T-helper 2 cell treated with Interferon-gamma antibody and Interleukin-4, amounts not matched to agents 5 μg/mL and 100 μg/mL, for 36 hours (primary cell): ENCODE measurements at regions not wholly inside any gene's neighbourhood (a gene's known extent, or its start where the extent isn't known, plus 50 kb on each side); places are given as distances from the start of the nearest gene placed in this dataset.

ENCODE experiments used
- DNase-seq: peaks from one replicate; pipeline ENCODE4 v3.0.0; 2021; ENCODE audit warnings: low spot score
- H3K27ac Mint-ChIP-seq: one replicate; pipeline ENCODE4 v1.8.0; 2021; ENCODE audit warnings: mild to moderate bottlenecking, mixed read lengths
- H3K27me3 Mint-ChIP-seq: one replicate; pipeline ENCODE4 v1.8.0; 2021; ENCODE audit warnings: low read depth, mixed read lengths
- H3K36me3 Mint-ChIP-seq: one replicate; pipeline ENCODE4 v1.8.0; 2021; ENCODE audit warnings: low read depth, mixed read lengths
- H3K4me1 Mint-ChIP-seq: one replicate; pipeline ENCODE4 v1.8.0; 2021; ENCODE audit warnings: low read depth, mixed read lengths
- H3K4me3 Mint-ChIP-seq: one replicate; pipeline ENCODE4 v1.8.0; 2022; ENCODE audit warnings: mild to moderate bottlenecking, moderate library complexity, mixed read lengths
- H3K9me3 Mint-ChIP-seq: one replicate; pipeline ENCODE4 v1.8.0; 2021; ENCODE audit warnings: mixed read lengths

DNA sequence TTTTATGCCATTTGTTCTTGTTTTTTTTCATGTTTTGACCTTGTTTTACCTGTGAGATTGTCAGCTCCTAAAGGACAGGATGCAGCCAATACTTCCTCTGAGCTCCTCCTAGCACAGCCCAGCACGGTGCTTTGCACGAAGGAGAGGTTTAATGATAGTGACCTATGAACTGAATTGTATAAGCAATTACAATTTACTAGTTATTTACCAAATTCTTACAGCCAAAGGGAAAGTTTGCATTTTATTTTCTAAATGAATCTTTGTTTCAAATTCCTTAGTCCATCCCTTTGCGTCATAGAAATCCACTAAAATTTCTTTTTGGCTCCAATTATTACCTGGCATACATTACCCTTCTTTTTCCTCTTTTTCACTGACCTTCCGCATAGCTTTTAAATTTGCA is 326.1 kb downstream of the TDRD15 start:
- H3K27me3 Mint-ChIP-seq: no peaks in the 10 kb centered on the region
- H3K36me3 Mint-ChIP-seq: no peaks in the 10 kb centered on the region
- DNase-seq: no peak
- no peaks in the 10 kb centered on the region for H3K4me1 Mint-ChIP-seq
- H3K4me3 Mint-ChIP-seq: no peak overlapping the region
- no peak overlapping the region for H3K27ac Mint-ChIP-seq
- H3K9me3 Mint-ChIP-seq: no peaks in the 10 kb centered on the region

DNA sequence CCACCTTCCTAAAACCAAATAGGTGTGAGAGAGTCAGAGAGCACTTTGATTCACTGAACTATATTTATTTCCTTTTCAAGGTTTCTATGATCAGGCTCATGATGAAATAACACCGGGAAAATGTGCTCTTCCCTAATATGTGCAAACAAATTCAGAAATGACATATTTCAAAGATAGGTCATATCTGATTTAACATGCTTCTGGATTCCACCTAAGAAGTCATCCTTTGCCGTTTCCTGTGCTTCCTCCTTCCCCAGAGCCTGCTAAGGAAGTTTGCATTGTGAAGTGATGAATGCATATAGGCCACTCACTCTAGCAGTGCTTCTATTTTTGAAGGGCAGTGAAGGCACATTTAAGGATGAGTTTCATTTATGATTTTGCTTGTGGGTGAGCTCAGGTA is 327.6 kb downstream of the TDRD15 start:
- H3K36me3 Mint-ChIP-seq: no peaks in the 10 kb centered on the region
- H3K4me3 Mint-ChIP-seq: no peak overlapping the region
- H3K9me3 Mint-ChIP-seq: no peaks in the 10 kb centered on the region
- no peak for DNase-seq
- H3K4me1 Mint-ChIP-seq: no peaks in the 10 kb centered on the region
- H3K27ac Mint-ChIP-seq: no peak overlapping the region
- H3K27me3 Mint-ChIP-seq: no peaks in the 10 kb centered on the region

DNA sequence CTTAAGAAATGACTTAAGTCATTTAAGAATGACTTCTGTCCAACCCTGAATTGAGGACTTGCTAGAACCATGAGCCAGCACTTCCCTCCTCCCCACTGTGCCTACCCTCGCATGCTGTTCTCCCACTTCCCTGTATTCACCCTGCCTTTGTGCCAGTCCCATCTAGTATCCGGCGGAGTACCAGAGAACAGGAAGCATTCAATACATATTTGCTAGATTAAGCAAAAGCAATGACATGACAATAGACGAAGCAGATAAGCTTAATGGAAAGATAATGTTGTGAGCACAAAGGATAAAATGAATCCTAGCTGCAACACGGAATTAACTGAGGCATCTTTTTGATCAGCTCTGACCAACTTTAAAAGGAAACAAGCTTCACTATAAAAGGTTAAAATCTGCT is 328.5 kb downstream of the TDRD15 start:
- no peak overlapping the region for H3K27ac Mint-ChIP-seq
- peaks cover 3% of the 10 kb centered on the region for H3K9me3 Mint-ChIP-seq
- no peaks in the 10 kb centered on the region for H3K4me1 Mint-ChIP-seq
- H3K4me3 Mint-ChIP-seq: no peak overlapping the region
- DNase-seq: no peak
- H3K36me3 Mint-ChIP-seq: no peaks in the 10 kb centered on the region
- no peaks in the 10 kb centered on the region for H3K27me3 Mint-ChIP-seq

DNA sequence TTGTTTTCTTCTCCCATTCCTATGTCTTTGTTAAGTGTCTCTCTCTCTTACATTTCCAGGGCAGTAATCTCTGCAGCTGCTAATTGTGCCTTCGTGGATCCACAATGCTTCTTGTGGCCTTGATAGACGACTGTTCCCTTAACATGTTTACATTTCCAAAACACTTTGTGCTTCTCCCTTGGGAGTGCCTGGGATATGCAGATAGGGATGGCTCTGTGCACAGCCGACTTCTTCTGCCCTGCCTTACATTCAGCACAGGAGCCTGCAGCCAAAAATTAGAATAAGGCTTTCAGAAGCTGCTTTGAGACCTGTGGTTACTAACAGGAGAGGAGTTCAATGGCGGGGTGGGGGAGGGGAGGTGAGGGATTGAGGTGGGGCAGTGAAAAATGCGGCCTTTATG is 328.9 kb downstream of the TDRD15 start:
- Mint-ChIP-seq H3K9me3 (peaks cover 3% of the 10 kb centered on the region), H3K27me3 (no peaks in the 10 kb centered on the region), H3K27ac (no peak overlapping the region), H3K36me3 (no peaks in the 10 kb centered on the region), H3K4me1 (no peaks in the 10 kb centered on the region), H3K4me3 (no peak overlapping the region)
- no peak for DNase-seq

DNA sequence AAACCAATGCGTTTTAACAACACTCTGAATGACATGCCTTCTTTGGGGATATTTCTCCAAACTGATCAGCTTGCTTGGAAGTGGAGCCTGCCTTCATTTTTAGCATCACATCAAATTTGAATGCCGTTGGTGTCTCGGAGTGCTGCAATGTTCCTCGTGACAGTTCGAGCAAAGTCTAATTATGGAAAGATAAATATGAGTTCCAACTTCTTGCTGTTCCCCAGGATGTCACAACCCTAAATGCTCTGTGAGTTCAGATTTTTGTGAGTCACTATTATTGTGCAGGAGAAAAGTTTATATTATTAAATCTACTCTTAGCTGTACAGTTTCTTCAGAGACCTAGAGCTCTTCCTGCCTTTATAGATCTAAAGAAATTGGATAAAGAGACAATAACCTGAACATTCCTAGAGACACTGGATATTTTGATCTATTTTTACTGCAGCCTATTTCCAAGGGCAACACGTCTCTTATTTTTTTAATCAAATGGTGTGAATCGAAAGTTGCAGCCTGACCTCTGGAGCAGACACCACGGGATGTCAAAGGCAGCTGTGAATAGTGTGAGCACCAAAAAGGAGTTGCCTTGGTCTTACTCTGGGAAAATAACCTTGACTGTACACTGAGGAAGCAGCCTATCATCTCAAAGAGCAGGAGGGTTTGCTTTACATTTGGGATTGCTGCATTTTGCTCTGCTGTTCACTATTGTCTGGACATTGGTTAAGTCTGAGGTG is 330.1 kb downstream of the TDRD15 start:
- H3K36me3 Mint-ChIP-seq: no peaks in the 10 kb centered on the region
- H3K27me3 Mint-ChIP-seq: no peaks in the 10 kb centered on the region
- no peaks in the 10 kb centered on the region for H3K4me1 Mint-ChIP-seq
- peaks cover 8% of the 10 kb centered on the region for H3K9me3 Mint-ChIP-seq
- DNase-seq: no peak
- H3K4me3 Mint-ChIP-seq: no peak overlapping the region
- no peak overlapping the region for H3K27ac Mint-ChIP-seq

DNA sequence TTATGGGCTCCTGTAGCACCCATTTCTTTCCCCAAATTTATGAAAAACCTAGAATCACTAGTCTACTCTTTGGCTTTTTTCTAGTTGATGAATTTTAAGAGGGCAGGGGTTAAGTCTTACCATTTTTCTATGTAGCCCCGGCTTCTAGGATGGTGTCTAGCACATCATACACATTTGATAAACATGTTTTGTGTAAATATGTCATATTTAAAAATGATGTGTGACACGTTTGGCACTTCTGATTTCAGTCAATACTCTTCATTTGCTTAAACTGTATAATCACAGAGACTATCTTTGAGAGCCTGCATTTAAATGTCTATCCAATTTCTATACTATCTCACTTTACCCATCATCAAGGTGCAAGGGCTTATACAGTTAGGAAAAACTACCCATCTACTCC is 331.1 kb downstream of the TDRD15 start:
- Mint-ChIP-seq H3K27ac (no peak overlapping the region), H3K27me3 (no peaks in the 10 kb centered on the region), H3K36me3 (no peaks in the 10 kb centered on the region), H3K4me3 (no peak overlapping the region), H3K4me1 (no peaks in the 10 kb centered on the region), H3K9me3 (peaks cover 15% of the 10 kb centered on the region)
- DNase-seq: no peak

DNA sequence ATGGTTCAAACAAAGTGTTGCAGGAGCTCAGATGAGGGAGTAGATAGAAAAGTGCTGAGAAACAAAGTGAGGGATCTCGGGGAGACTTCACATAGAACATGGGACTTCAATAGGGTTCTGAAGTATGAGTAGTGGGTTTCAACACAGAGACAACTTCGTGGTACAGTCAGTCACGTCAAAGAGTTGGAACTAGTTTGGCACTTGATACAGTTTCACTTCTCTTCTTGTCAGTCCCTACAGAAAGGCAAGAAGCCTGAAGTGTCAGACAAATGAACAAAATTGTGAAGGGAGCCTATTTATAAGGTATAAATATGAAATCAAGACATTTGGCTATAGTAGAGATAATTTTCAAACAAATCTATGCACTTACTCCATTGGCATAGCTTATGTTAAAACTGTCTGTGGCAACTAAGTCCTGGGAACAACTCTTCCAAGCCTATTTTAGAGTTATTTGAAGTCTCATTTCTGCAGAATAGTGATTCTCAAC is 338.0 kb downstream of the TDRD15 start:
- Mint-ChIP-seq H3K27me3 (no peaks in the 10 kb centered on the region), H3K4me1 (no peaks in the 10 kb centered on the region), H3K27ac (no peak overlapping the region), H3K9me3 (peaks cover 34% of the 10 kb centered on the region), H3K36me3 (no peaks in the 10 kb centered on the region), H3K4me3 (no peak overlapping the region)
- no peak for DNase-seq

DNA sequence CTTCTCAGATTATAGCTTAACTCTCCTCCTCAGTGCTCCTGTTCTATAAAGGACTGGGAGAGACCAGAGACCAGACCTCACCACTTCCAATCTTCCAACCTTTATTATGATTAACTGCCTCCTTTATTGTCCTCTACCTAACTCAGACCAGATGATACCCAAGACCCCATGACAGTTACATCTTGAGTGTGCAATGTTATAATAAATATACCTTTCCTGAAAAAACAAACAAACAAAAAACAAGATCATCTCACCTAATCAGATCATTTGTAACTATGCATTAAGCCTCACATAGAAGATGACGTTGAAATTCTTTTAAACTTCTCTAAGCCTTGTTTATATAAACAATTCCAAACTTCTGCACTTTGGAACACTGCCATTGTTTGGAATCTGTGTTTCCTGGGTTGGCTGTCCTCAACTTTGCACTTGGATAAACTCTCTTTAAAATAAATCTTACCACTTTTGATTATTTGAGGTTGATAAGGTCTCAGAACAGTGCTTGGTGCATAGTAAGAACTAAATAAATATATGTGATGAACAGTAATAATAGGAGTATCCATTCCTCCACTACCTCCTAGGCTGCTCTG is 342.7 kb downstream of the TDRD15 start:
- no peaks in the 10 kb centered on the region for H3K27me3 Mint-ChIP-seq
- H3K27ac Mint-ChIP-seq: no peak overlapping the region
- H3K9me3 Mint-ChIP-seq: peaks cover 18% of the 10 kb centered on the region
- no peaks in the 10 kb centered on the region for H3K4me1 Mint-ChIP-seq
- H3K36me3 Mint-ChIP-seq: no peaks in the 10 kb centered on the region
- no peak for DNase-seq
- H3K4me3 Mint-ChIP-seq: no peak overlapping the region

DNA sequence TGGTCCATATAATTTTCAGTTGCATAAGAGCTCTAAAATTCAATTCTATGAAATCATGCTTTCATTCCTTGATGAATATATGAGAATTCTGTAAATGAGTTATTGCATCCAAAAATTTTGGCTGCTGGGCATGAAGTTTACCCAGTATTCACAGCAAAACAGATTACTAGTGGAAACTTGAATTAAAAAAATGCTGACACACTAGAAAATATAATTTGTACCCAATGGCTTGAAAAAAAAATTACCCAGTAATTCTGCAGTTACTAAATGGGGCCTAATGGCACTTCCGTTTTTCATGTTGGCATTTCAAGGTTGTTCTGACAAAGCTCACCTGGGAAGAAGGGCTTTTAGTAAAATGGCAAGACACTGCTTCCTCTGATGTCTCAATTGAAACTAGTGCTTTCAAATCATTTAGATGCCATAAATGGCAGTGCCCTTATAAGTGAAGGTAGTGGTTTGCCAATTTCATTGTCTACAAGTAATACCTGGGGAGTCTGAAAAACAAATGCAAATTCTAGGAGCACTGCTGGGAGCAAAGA is 343.6 kb downstream of the TDRD15 start:
- H3K27ac Mint-ChIP-seq: no peak overlapping the region

DNA sequence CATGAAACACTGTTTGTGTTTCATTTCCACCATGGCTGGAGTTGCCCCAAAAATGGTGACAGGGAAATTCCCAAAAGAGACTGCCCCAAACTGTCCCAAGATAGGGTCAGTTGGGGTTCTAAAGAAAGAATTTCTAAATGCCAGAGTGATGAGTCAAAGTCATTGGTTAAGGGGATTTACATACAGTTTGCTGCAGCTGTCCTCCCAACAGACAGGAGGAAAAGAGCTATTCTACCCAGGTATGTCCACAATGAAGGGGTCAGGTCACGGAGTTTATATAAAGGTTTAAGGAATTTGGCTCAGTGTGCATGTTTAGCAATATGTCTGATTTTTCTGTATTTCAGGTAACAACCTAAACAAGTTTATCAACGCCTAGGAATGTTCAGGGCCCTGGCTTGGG is 344.1 kb downstream of the TDRD15 start:
- Mint-ChIP-seq H3K4me1 (no peaks in the 10 kb centered on the region), H3K9me3 (peaks cover 14% of the 10 kb centered on the region)

More for the DNA sequence above, 343.6 kb downstream of the TDRD15 start:
- no peaks in the 10 kb centered on the region for H3K4me1 Mint-ChIP-seq
- no peak for DNase-seq
- no peak overlapping the region for H3K4me3 Mint-ChIP-seq
- H3K27me3 Mint-ChIP-seq: no peaks in the 10 kb centered on the region
- peaks cover 14% of the 10 kb centered on the region for H3K9me3 Mint-ChIP-seq
- H3K36me3 Mint-ChIP-seq: no peaks in the 10 kb centered on the region

DNA sequence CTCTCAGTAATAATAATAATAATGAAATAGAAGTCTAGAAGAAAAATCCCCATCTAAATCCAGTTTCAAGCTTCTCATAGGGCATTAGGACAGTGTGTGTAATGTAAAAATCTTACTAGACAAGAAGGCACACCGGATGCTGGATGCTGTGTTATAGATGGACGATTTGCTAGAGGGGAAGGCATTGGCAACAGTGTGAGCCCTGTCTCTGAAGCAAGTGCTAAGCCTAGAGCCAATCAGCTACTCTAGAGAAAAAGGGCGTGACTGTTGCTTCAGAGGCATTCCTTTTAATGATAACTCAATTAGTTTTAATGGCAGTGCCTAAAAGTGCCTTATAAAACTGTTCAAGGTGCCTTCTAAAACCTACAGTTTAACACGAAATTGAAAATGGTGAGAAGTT is 344.9 kb downstream of the TDRD15 start:
- Mint-ChIP-seq H3K27me3 (no peaks in the 10 kb centered on the region), H3K36me3 (no peaks in the 10 kb centered on the region), H3K4me3 (no peak overlapping the region), H3K27ac (no peak overlapping the region), H3K4me1 (no peaks in the 10 kb centered on the region), H3K9me3 (peaks cover 14% of the 10 kb centered on the region)
- no peak for DNase-seq

More for the DNA sequence above, 344.1 kb downstream of the TDRD15 start:
- Mint-ChIP-seq H3K27ac (no peak overlapping the region), H3K4me3 (no peak overlapping the region), H3K27me3 (no peaks in the 10 kb centered on the region), H3K36me3 (no peaks in the 10 kb centered on the region)
- DNase-seq: no peak

DNA sequence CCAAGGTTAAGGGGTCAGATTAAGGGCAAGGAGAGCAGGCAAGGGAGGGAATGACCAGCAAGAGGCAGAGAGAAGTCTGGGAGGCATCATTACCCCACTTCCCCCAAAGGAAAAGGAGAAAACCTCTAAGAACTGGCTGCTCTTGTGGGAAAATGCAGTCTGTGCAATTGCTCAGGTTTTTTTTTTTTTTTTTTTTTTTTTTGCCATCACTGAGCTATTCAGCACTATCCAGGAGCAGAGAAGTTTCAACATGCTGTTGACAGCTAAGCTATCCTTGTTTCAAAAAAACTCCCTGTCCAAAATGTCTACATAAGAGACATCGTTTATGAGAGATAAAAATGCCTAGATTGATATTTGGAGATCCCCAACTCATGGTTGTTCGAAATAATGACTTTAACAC is 345.4 kb downstream of the TDRD15 start:
- H3K4me3 Mint-ChIP-seq: no peak overlapping the region
- H3K27me3 Mint-ChIP-seq: no peaks in the 10 kb centered on the region
- no peak overlapping the region for H3K27ac Mint-ChIP-seq
- no peaks in the 10 kb centered on the region for H3K36me3 Mint-ChIP-seq
- DNase-seq: no peak
- no peaks in the 10 kb centered on the region for H3K4me1 Mint-ChIP-seq
- H3K9me3 Mint-ChIP-seq: peaks cover 14% of the 10 kb centered on the region

DNA sequence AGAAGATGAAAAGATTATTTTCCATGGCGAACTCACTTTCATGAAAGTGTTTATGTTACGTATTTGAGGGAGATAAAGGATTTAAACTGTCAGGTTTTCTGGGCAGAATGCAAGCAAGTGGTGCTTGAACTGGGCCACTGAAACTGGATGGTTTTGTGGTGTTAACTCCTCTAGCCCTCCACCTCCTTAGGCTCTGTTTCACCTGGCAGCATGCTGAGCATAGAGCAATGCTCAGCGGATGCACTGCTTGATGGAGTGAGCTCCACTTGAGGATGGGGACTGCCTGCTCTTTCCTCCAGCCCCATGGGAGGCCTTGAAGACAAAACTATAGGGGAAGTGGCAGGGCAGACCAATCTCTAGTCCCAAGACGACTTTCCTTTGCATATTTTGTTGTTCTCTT is 345.8 kb downstream of the TDRD15 start:
- H3K27me3 Mint-ChIP-seq: no peaks in the 10 kb centered on the region
- H3K27ac Mint-ChIP-seq: no peak overlapping the region
- H3K4me3 Mint-ChIP-seq: no peak overlapping the region
- no peaks in the 10 kb centered on the region for H3K36me3 Mint-ChIP-seq
- peaks cover 14% of the 10 kb centered on the region for H3K9me3 Mint-ChIP-seq
- no peaks in the 10 kb centered on the region for H3K4me1 Mint-ChIP-seq
- DNase-seq: no peak

DNA sequence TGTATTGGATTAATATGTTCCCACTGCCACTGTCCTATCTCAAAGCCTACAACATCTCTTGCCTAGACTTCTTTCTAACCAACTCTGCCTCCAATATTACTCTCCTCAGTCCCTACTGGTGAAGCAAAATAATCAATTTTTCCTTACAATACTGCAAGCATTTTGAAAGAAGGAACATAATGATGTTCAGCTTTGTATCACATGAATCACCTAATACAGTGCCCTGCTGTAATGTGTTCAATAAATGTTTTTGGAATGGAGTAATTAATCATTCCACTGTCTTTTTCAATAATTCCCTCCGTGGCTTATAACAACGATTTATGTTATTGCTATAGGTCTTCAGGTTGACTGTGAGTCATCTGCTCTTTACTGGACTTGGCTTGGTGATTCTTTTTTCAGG is 356.4 kb downstream of the TDRD15 start:
- Mint-ChIP-seq H3K36me3 (no peaks in the 10 kb centered on the region), H3K9me3 (peaks cover 15% of the 10 kb centered on the region), H3K27ac (no peak overlapping the region), H3K4me1 (no peaks in the 10 kb centered on the region), H3K4me3 (no peak overlapping the region), H3K27me3 (no peaks in the 10 kb centered on the region)
- no peak for DNase-seq
